RWPE2 (cell line): ENCODE measurements at regions not wholly inside any gene's neighbourhood (a gene's known extent, or its start where the extent isn't known, plus 50 kb on each side); places are given as distances from the start of the nearest gene placed in this dataset.

Source experiments
- ATAC-seq: fragments of 200-7000 bp; cut with Tn5 transposase; 3 replicates; pipeline ENCODE4 v1.9.1; 2021; ENCODE audit warnings: low read depth
- DNase-seq: peaks from one replicate; pipeline ENCODE4 v3.0.0-alpha.2; 2020; ENCODE audit warnings: low spot score
- H3K27ac ChIP-seq: fragments of 450-650 bp; 2 replicates; pipeline ENCODE4 v1.5.1; 2017; ENCODE audit warnings: mild to moderate bottlenecking; ENCODE audit not compliant: poor library complexity, severe bottlenecking
- H3K27me3 ChIP-seq: fragments of 250-450 bp; sonication (Bioruptor Pico); 2 replicates; pipeline ENCODE4 v1.5.1; 2021; ENCODE audit warnings: mild to moderate bottlenecking, moderate library complexity; ENCODE audit not compliant: insufficient read depth, poor library complexity, severe bottlenecking
- H3K36me3 ChIP-seq: fragments of 250-450 bp; sonication (Bioruptor Pico); 2 replicates; pipeline ENCODE4 v1.5.1; 2020; ENCODE audit warnings: low read depth, mild to moderate bottlenecking, moderate library complexity
- H3K4me1 ChIP-seq: fragments of 250-450 bp; sonication (Bioruptor Pico); 2 replicates; pipeline ENCODE4 v1.5.1; 2021; ENCODE audit warnings: mild to moderate bottlenecking, moderate library complexity; ENCODE audit not compliant: insufficient read depth, poor library complexity, severe bottlenecking
- H3K4me3 ChIP-seq: fragments of 250-450 bp; sonication (Bioruptor Pico); 2 replicates; pipeline ENCODE4 v1.5.1; 2021; ENCODE audit warnings: mild to moderate bottlenecking, moderate library complexity; ENCODE audit not compliant: severe bottlenecking
- H3K9me3 ChIP-seq: fragments of 250-450 bp; sonication (Bioruptor Pico); 2 replicates; pipeline ENCODE4 v1.5.1; 2021; ENCODE audit warnings: mild to moderate bottlenecking, moderate library complexity; ENCODE audit not compliant: severe bottlenecking
- TF ChIP-seq, protein P1 (sequence below): fragments of 450-650 bp; IDR thresholded peaks from one replicate; pipeline ENCODE4 v1.5.1; 2017; ENCODE audit warnings: mild to moderate bottlenecking, moderate library complexity; ENCODE audit not compliant: poor library complexity, severe bottlenecking

DNA sequence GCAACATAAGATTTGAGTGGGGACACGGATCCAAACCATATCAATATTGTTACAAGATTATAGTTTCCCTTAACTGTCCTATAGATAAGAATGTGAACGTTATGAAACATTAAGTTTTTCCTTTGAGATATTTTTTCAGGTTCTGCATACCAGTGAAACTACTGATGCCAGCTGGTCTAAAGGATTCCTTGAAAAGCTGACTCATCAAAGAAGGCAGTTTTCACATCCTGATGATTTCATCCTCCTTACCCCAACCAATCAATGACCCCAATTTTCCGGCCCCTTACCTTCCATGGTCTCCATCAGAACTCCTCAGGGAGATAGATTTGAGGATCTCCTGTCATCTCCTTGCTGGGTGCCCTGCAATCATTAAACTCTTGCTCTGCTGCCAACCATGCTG lies 64.1 kb upstream of the HS3ST4 start:
- no peaks in the 10 kb centered on the region for H3K27me3 ChIP-seq
- TF ChIP-seq, protein P1, sequence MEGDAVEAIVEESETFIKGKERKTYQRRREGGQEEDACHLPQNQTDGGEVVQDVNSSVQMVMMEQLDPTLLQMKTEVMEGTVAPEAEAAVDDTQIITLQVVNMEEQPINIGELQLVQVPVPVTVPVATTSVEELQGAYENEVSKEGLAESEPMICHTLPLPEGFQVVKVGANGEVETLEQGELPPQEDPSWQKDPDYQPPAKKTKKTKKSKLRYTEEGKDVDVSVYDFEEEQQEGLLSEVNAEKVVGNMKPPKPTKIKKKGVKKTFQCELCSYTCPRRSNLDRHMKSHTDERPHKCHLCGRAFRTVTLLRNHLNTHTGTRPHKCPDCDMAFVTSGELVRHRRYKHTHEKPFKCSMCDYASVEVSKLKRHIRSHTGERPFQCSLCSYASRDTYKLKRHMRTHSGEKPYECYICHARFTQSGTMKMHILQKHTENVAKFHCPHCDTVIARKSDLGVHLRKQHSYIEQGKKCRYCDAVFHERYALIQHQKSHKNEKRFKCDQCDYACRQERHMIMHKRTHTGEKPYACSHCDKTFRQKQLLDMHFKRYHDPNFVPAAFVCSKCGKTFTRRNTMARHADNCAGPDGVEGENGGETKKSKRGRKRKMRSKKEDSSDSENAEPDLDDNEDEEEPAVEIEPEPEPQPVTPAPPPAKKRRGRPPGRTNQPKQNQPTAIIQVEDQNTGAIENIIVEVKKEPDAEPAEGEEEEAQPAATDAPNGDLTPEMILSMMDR = no peak
- no peaks in the 10 kb centered on the region for H3K9me3 ChIP-seq
- DNase-seq = no peak
- H3K27ac ChIP-seq = no peak overlapping the region
- no peaks in the 10 kb centered on the region for H3K36me3 ChIP-seq
- H3K4me1 ChIP-seq = no peaks in the 10 kb centered on the region
- no peak for ATAC-seq
- no peak overlapping the region for H3K4me3 ChIP-seq

DNA sequence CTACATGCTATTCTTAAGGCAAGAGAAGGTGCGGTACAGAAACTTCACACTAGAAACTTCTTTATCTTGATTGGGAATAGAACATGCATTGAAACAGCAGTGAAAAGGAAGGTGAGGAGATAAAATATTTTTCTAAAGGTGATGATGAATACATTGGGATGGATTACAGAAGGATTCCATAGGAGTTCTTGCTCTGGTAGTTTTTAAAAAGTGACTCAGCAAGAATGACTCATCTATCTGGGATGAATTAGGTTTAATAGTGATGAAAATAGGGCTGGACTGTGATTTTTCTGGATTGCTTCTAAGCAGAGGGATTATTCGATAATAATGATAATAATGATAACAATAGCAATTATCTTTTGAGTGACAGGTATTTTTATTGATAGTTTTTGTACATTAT lies 65.6 kb upstream of the HS3ST4 start:
- Histone ChIP-seq H3K9me3 (no peaks in the 10 kb centered on the region), H3K27ac (no peak overlapping the region), H3K27me3 (no peaks in the 10 kb centered on the region), H3K4me3 (no peak overlapping the region), H3K4me1 (no peaks in the 10 kb centered on the region), H3K36me3 (no peaks in the 10 kb centered on the region)
- DNase-seq (no peak), ATAC-seq (no peak)
- TF ChIP-seq, protein P1 = no peak

DNA sequence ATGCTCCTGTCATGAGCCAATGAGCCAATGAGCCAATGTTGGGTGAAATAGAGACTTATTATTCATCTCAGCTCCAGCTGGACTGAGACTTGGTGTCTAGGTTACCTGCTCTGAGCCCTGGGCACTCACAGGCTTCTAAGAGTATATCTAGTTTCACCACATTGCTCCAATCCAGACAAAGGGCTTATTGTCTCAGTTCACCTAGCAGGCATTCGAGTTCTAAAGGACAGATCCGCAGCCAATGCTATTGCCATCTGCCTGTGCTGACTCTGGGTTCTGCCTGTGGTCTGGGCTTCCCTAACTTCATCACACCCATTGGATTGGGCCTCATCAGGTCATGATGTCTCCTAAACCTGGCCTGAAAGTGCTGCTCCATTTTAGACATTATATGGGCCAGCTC lies 66.1 kb upstream of the HS3ST4 start:
- Histone ChIP-seq H3K9me3 (no peaks in the 10 kb centered on the region), H3K36me3 (no peaks in the 10 kb centered on the region), H3K4me3 (no peak overlapping the region), H3K27ac (no peak overlapping the region), H3K4me1 (no peaks in the 10 kb centered on the region), H3K27me3 (no peaks in the 10 kb centered on the region)
- TF ChIP-seq, protein P1 = no peak
- no peak for DNase-seq
- ATAC-seq = no peak

DNA sequence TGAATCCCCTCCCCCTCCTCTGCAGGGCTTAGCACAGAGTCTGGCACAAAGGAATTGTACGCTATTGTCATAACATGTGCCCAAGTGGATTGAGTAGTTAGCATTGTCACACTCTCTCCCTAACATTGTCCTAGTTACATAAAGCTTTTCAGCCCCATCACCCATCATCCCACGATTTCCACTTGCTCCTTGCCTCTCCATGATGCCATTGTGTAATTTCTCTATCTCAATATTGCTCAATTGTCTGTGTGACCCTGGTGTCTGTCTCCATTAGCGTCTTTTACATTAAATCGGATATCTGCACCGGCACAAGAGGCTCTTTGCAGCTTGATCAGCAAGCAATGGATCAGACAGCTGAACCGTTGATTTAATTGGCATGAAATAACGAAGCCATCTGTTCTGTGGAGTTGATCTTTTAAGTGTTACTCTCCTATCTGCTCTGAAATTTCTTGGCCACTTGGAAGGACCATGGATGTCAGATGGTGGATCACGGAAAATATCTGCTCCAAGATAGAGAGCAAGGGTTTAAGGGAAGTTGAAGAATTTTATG lies 77.0 kb upstream of the HS3ST4 start:
- no peak overlapping the region for H3K27ac ChIP-seq
- ATAC-seq (no peak), DNase-seq (no peak)
- H3K36me3 ChIP-seq = no peaks in the 10 kb centered on the region
- H3K4me1 ChIP-seq = no peaks in the 10 kb centered on the region
- H3K4me3 ChIP-seq = no peak overlapping the region
- TF ChIP-seq, protein P1 = no peak
- no peaks in the 10 kb centered on the region for H3K9me3 ChIP-seq
- no peaks in the 10 kb centered on the region for H3K27me3 ChIP-seq

DNA sequence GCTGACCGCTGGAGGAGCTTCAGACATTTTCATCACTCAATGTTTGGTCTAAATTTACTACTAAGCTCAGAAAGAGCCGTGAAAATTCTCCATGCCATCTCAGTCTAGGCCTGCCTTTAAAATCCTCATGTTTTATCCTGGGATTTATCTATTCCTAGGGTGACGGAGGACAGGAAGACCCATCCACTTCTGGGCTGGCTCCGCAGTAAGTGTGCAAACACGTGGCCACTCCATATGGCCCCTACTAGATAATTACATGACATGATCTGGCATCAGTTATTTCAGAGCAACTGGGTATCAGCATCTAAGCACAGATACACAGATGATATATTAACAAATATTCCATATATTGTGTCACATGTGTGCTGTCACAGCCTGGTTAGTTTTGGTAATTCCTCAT lies 77.8 kb upstream of the HS3ST4 start:
- Histone ChIP-seq H3K4me3 (no peak overlapping the region), H3K9me3 (no peaks in the 10 kb centered on the region), H3K4me1 (no peaks in the 10 kb centered on the region), H3K27ac (no peak overlapping the region), H3K27me3 (no peaks in the 10 kb centered on the region), H3K36me3 (no peaks in the 10 kb centered on the region)
- no peak for DNase-seq
- no peak for ATAC-seq
- TF ChIP-seq, protein P1 = no peak
